GM18873 (cell line): ENCODE measurements at regions not wholly inside any gene's neighbourhood (a gene's known extent, or its start where the extent isn't known, plus 50 kb on each side); places are given as distances from the start of the nearest gene placed in this dataset.
"Not testable (repeated sequence)": the region's sequence is repeated elsewhere in the genome, so short reads cannot be mapped to it uniquely, and the experiment has no call there.

Experiments
- ATAC-seq: cut with Tn5 transposase; IDR thresholded peaks from one replicate; pipeline ENCODE4 v1.9.1; 2021; ENCODE audit warnings: mild to moderate bottlenecking, moderate library complexity, moderate number of reproducible peaks; ENCODE audit not compliant: unreplicated experiment, low FRiP score

- ATAC-seq: no peak
These were observed 101.6 kb downstream of the OTUD1 start for GRCh38 chr10:23540401-23541030.

GRCh38 chr10:23543691-23544380 lies 105.0 kb downstream of the OTUD1 start:
- no peak for ATAC-seq

- ATAC-seq: not testable (repeated sequence)
These were observed 107.0 kb downstream of the OTUD1 start for GRCh38 chr10:23545866-23546265.

- no peak for ATAC-seq
These were observed 118.0 kb downstream of the OTUD1 start for GRCh38 chr10:23556727-23557440.

GRCh38 chr10:23557777-23558176 lies 118.9 kb downstream of the OTUD1 start:
- ATAC-seq: no peak

GRCh38 chr10:23558361-23558799 lies 119.5 kb downstream of the OTUD1 start:
- ATAC-seq: no peak

- no peak for ATAC-seq
These were observed 130.1 kb downstream of the OTUD1 start for GRCh38 chr10:23568996-23569395.

- no peak for ATAC-seq
These were observed 133.0 kb downstream of the OTUD1 start for GRCh38 chr10:23571884-23572283.

- ATAC-seq: no peak
These were observed 143.1 kb downstream of the OTUD1 start for GRCh38 chr10:23581906-23582450.

GRCh38 chr10:23584396-23584795 lies 145.5 kb downstream of the OTUD1 start:
- ATAC-seq: no peak

GRCh38 chr10:23585186-23585585 lies 146.3 kb downstream of the OTUD1 start:
- no peak for ATAC-seq

- no peak for ATAC-seq
These were observed 146.8 kb downstream of the OTUD1 start for GRCh38 chr10:23585666-23586065.

- not testable (repeated sequence) for ATAC-seq
These were observed 156.4 kb downstream of the OTUD1 start for GRCh38 chr10:23595278-23595677.

GRCh38 chr10:23604613-23605012 lies 165.7 kb downstream of the OTUD1 start:
- no peak for ATAC-seq

- ATAC-seq: no peak
These were observed 167.6 kb downstream of the OTUD1 start for GRCh38 chr10:23606456-23606855.

- ATAC-seq: no peak
These were observed 170.1 kb downstream of the OTUD1 start for GRCh38 chr10:23608926-23609325.

- no peak for ATAC-seq
These were observed 171.9 kb downstream of the OTUD1 start for GRCh38 chr10:23610626-23611307.

GRCh38 chr10:23611308-23612029 lies 172.6 kb downstream of the OTUD1 start:
- ATAC-seq: no peak

- peak; percentile 57 for ATAC-seq
These were observed 175.0 kb downstream of the OTUD1 start for GRCh38 chr10:23613900-23614299.

GRCh38 chr10:23614483-23614882 lies 175.6 kb downstream of the OTUD1 start:
- peak; percentile 37 for ATAC-seq
